Ascending aorta (tissue), 2 donors: ENCODE measurements at regions not wholly inside any gene's neighbourhood (a gene's known extent, or its start where the extent isn't known, plus 50 kb on each side); places are given as distances from the start of the nearest gene placed in this dataset.
"Not testable (repeated sequence)": the region's sequence is repeated elsewhere in the genome, so short reads cannot be mapped to it uniquely, and the experiment has no call there.

Experiments used
- DNase-seq, 2 donors: peaks; one replicate each; pipeline ENCODE4 v3.0.0-alpha.2; 2019; ENCODE audit warnings: low spot score in 2 of 2
- H3K27ac ChIP-seq, 2 donors: fragments of 200-600 bp; sonication (generic); one replicate each; pipeline ENCODE4 v1.5.1; 2016 to 2017; ENCODE audit warnings: mild to moderate bottlenecking in 1 of 2
- H3K27me3 ChIP-seq: fragments of 200-600 bp; sonication (generic); one replicate; pipeline ENCODE4 v1.5.1; 2017
- H3K36me3 ChIP-seq, 2 donors: fragments of 200-600 bp; sonication (generic); one replicate each; pipeline ENCODE4 v1.5.1; 2016
- H3K4me1 ChIP-seq, 2 donors: fragments of 200-600 bp; sonication (generic); one replicate each; pipeline ENCODE4 v1.5.1; 2016 to 2017; ENCODE audit warnings: mild to moderate bottlenecking in 1 of 2
- H3K4me3 ChIP-seq, 2 donors: fragments of 200-600 bp; sonication (generic); one replicate each; pipeline ENCODE4 v1.5.1; 2016 to 2017; ENCODE audit warnings: mild to moderate bottlenecking in 1 of 2
- H3K9me3 ChIP-seq, 2 donors: fragments of 200-600 bp; sonication (generic); one replicate each; pipeline ENCODE4 v1.5.1; 2016
- CTCF ChIP-seq, 3 experiments: fragments of 200-600 bp in 2 of 3; fragments of 450-650 bp in 1 of 3; sonication (generic) in 2 of 3; IDR thresholded peaks; one replicate each; pipeline ENCODE4 v1.5.1; 2016 to 2019; ENCODE audit warnings: antibody characterized with exemption in 3 of 3, mild to moderate bottlenecking in 1 of 3, moderate library complexity in 1 of 3
- intact Hi-C: fragments of 100-400 bp; cut with DNase I; formaldehyde crosslinking; loops from one replicate; pipeline ENCODE4 v1.15.1; 2023

GRCh38 chr2:359047-359446 is 71.2 kb upstream of the ALKAL2 start:
- H3K4me3 ChIP-seq: no peak overlapping the region
- H3K27me3 ChIP-seq: no peaks in the 10 kb centered on the region
- intact Hi-C loops: no loop called here
- DNase-seq: no peak
- no peak for TF ChIP-seq CTCF (IDR thresholded peaks at IDR 0.05)
- H3K27ac ChIP-seq: no peak overlapping the region
- H3K9me3 ChIP-seq: no peaks in the 10 kb centered on the region
- H3K36me3 ChIP-seq: no peaks in the 10 kb centered on the region
- no peaks in the 10 kb centered on the region for H3K4me1 ChIP-seq

- Histone ChIP-seq H3K27me3 (no peaks in the 10 kb centered on the region), H3K36me3 (no peaks in the 10 kb centered on the region), H3K4me1 (no peaks in the 10 kb centered on the region), H3K27ac (no peak overlapping the region), H3K4me3 (no peak overlapping the region), H3K9me3 (no peaks in the 10 kb centered on the region)
- no peak for TF ChIP-seq CTCF (IDR thresholded peaks at IDR 0.05)
- intact Hi-C loops: no loop called here
- DNase-seq: no peak
Observed at GRCh38 chr2:357811-358210, 69.9 kb upstream of the ALKAL2 start.

GRCh38 chr2:356304-356703 is 68.4 kb upstream of the ALKAL2 start:
- H3K9me3 ChIP-seq, H3K27ac ChIP-seq, DNase-seq, H3K4me3 ChIP-seq, intact Hi-C loops, H3K36me3 ChIP-seq, H3K4me1 ChIP-seq, H3K27me3 ChIP-seq: not testable (repeated sequence)

- Histone ChIP-seq H3K9me3 (no peaks in the 10 kb centered on the region), H3K27me3 (no peaks in the 10 kb centered on the region), H3K27ac (no peak overlapping the region), H3K4me3 (no peak overlapping the region), H3K4me1 (no peaks in the 10 kb centered on the region), H3K36me3 (no peaks in the 10 kb centered on the region)
- no peak for TF ChIP-seq CTCF (IDR thresholded peaks at IDR 0.05)
- intact Hi-C loops: no loop called here
- no peak for DNase-seq
Observed at GRCh38 chr2:355773-356172, 67.9 kb upstream of the ALKAL2 start.

GRCh38 chr2:352696-353095 is 64.8 kb upstream of the ALKAL2 start:
- no peak for TF ChIP-seq CTCF (IDR thresholded peaks at IDR 0.05)
- no peaks in the 10 kb centered on the region for H3K27me3 ChIP-seq

GRCh38 chr2:349390-349789 is 61.5 kb upstream of the ALKAL2 start:
- H3K36me3 ChIP-seq: no peaks in the 10 kb centered on the region
- H3K9me3 ChIP-seq: no peaks in the 10 kb centered on the region
- no peaks in the 10 kb centered on the region for H3K4me1 ChIP-seq
- H3K27ac ChIP-seq: no peak overlapping the region
- intact Hi-C loops: no loop called here
- H3K4me3 ChIP-seq: no peak overlapping the region
- TF ChIP-seq CTCF (IDR thresholded peaks at IDR 0.05): no peak
- no peak for DNase-seq
- H3K27me3 ChIP-seq: no peaks in the 10 kb centered on the region

More at GRCh38 chr2:352696-353095, 64.8 kb upstream of the ALKAL2 start:
- Histone ChIP-seq H3K9me3 (no peaks in the 10 kb centered on the region), H3K36me3 (no peaks in the 10 kb centered on the region), H3K4me3 (no peak overlapping the region), H3K4me1 (no peaks in the 10 kb centered on the region), H3K27ac (no peak overlapping the region)
- intact Hi-C loops: no loop called here
- no peak for DNase-seq
